ENCODE measurements at regions not wholly inside any gene's neighbourhood (a gene's known extent, or its start where the extent isn't known, plus 50 kb on each side); places are given as distances from the start of the nearest gene placed in this dataset.

DNA sequence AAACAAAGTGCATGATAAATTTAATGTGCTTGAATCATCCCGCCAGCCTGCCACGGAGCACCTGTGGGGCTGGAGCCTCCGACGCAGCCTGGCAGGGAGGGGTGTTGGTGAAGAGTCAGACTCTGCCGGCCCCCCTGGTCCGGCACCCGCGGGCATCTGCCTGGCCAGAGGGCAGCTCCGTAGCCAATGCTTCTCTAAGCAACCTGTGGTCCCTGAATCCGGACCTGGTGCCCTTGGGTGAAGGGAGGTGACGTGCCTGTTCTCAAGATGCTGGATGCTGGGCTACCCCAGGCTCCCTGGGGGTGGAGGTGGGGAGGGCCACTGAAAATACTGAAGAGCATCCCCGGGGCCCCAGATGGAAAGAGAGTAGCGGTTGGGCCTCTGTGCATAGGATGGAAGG is 158.6 kb upstream of the C14orf180 start:
- no peak for DNase-seq (ENCODE audit: low read depth)
- TF ChIP-seq, protein P1, sequence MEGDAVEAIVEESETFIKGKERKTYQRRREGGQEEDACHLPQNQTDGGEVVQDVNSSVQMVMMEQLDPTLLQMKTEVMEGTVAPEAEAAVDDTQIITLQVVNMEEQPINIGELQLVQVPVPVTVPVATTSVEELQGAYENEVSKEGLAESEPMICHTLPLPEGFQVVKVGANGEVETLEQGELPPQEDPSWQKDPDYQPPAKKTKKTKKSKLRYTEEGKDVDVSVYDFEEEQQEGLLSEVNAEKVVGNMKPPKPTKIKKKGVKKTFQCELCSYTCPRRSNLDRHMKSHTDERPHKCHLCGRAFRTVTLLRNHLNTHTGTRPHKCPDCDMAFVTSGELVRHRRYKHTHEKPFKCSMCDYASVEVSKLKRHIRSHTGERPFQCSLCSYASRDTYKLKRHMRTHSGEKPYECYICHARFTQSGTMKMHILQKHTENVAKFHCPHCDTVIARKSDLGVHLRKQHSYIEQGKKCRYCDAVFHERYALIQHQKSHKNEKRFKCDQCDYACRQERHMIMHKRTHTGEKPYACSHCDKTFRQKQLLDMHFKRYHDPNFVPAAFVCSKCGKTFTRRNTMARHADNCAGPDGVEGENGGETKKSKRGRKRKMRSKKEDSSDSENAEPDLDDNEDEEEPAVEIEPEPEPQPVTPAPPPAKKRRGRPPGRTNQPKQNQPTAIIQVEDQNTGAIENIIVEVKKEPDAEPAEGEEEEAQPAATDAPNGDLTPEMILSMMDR (IDR thresholded peaks at IDR 0.05; ENCODE audit: insufficient read depth, low read depth, low read length, missing control alignments) = no peak
- no peak overlapping the region for H3K4me3 ChIP-seq (ENCODE audit: low read length)

DNA sequence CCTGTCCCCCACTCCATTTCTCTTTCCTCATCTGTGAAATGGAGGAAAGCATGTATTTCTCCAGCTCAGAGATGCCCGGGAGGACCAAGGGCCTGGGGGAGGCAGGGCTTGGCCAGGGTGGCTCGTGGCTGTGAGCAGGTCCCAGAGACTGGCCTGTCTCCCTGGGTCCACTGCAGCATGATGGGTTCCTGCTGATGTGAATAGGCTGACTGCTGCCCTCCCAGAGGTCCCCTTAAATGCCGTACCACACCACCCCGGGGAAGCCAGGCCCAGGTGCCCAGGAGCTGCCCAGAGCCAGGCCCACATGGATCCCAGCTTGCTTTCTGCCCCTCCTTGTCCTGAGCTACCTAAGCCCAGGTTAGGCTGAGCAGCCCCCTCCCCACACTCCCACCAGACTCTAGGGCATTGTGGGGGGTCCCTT is 158.2 kb upstream of the C14orf180 start:
- DNase-seq (ENCODE audit: low read depth) = no peak
- no peak overlapping the region for H3K4me3 ChIP-seq (ENCODE audit: low read length)
- TF ChIP-seq, protein P1 (IDR thresholded peaks at IDR 0.05; ENCODE audit: insufficient read depth, low read depth, low read length, missing control alignments) = no peak

DNA sequence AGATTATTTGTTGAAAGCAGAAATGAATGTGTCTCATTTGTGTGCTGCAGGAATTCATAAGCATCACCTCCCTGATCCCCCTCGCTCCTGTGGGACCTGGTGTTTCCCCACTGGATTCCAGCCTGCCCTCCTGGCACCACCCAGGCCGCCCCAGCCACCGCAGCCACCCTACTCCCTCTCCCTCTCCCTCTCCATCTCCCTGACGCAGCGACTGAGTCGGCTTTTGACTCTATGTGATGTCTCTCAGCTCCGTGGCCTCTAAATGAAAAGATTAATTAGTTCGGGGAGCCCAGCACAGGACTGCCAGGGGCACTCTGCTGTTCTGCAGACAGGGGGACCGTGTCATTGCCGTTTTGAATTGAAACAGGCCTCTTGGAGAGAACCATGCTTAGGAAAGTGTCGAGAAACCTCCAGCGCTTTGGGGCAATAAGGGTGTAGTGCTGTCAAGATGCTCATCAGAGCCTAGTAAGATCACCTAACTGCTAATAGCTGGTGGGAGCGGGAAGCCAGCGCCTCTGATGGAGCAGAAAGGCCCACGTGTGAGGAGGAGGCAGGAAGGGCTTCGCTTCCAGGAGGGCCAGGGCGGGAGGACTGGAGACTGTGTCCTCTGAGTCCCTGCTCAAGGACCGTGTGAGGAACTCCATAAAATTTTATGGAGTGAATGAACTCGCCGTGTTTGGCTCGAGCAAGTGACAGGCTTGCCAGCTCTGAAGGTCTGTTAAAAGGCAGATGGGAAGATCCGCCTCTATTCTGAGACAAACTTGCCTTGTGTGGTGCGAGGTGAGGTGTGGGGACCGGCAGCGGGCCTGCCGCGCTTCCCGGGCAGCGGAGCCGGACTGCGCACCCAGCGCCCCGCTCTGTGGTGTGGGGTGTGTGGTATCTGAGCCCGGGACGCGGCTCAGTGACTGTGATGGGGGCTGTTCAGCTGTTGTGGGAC is 157.4 kb upstream of the C14orf180 start:
- no peak for DNase-seq (ENCODE audit: low read depth)
- H3K4me3 ChIP-seq (ENCODE audit: low read length) = no peak overlapping the region
- TF ChIP-seq, protein P1 (IDR thresholded peaks at IDR 0.05; ENCODE audit: insufficient read depth, low read depth, low read length, missing control alignments) = no peak

DNA sequence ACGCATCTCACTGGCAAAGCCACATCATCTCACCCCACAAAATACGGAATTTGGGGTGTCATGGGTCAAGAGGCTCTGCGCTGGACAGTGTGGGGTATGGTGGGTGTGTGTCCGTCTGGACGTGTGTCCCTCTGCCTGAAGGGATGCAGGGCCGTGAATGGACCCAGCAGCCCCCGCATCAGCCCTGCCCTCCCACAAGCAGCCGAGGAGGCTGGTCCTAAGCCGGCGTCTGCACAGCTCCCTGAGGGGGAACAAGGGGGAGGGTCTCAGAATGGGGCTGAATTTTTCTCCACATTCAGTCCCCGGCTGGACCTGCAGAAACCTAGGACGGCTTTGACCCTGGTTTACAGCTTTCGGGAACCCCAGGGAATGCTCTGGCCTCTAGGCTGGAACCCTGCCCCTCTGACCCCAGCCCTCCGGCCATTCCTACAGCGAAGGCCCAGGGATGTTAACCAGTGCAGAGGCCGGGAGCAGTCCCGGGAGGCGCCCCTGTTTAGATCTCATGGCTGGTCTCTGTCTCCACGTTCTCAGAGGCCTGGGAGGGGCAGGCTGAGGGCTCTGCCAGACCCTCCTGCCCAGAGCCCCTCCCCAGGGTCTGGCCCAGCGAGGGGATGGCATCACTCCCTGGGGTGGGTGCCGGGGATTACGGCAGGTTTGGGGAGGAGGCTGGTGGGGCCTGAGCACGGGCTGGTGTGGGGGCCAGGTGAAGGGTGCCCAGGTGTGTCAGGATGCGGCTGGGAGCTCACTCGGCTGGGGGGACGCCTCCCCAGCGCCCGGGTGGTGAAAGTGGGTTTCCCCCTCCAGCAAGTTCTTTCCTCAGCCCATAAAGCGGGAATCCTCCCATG is 156.5 kb upstream of the C14orf180 start:
- TF ChIP-seq, protein P1 (IDR thresholded peaks at IDR 0.05; ENCODE audit: insufficient read depth, low read depth, low read length, missing control alignments) = no peak
- DNase-seq (ENCODE audit: low read depth) = no peak
- no peak overlapping the region for H3K4me3 ChIP-seq (ENCODE audit: low read length)

DNA sequence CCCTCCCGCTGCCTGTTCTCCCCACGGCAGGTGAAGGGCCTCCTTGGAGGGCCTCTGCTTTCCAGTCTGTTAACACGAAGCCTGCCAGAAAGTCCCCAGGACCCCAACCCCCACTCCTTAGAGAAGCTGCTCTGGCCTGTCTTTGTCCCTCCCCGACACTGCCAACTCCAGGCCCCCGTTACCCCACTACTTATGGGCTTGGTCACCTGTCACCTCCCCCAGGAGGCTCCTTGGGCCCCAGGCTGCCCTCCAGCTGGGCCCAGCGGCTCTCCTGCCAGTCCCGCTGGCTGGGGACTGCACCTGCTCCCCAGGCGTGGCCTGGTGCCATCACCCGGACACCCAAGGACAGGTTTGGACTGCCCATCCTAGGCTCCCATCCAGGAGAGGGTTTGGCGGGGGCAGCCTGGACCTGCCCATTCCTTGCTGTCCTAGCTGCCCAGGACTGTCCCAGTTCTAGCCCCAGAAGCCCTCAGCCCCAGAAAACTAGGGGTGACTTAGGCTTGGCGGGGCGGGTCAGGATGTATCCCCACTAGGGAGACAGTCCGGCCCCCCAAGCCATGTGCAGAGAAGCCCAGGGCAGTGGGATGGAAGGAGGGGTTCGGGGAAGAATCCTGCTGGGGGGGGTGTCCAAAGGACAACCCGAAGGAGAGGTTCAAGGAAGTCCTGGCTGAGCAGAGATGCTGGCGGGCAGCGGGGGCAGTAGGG is 155.7 kb upstream of the C14orf180 start:
- TF ChIP-seq, protein P1 (IDR thresholded peaks at IDR 0.05; ENCODE audit: insufficient read depth, low read depth, low read length, missing control alignments) = no peak
- no peak for DNase-seq (ENCODE audit: low read depth)
- H3K4me3 ChIP-seq (ENCODE audit: low read length) = no peak overlapping the region

DNA sequence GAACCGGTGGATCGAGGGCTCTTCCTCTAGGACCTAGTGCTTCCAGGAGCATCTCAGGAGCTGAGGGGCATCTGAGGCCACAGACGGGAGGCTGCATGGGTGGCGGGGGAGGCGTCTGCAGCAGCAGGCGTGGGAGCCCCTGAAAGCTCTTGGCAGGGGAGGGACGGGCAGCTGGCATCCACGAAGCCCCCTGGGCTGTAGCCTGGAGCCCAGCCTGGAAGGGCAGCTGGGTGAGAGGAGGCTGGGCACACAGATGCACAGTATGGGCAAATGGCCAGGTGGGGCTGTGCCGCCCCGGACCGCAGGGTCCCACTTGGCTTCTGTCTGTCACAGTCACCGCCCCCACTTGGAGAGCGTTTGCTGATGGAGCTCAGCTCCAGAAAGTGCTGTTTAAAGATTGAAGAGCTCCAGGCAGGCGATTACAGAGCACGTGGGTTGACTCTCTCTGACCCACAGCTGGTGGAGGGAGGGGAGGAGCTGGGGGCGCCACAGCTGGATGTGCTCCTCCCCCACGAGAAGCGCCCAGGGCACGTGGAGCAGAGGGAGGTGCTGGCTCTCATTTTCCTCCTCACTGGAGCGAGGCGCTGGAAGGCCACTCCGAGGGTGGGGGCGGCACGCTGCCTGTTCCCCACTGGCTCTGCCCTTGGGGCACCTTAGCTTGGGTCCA is 155.0 kb upstream of the C14orf180 start:
- TF ChIP-seq, protein P1 (IDR thresholded peaks at IDR 0.05; ENCODE audit: insufficient read depth, low read depth, low read length, missing control alignments) = no peak
- H3K4me3 ChIP-seq (ENCODE audit: low read length) = no peak overlapping the region
- DNase-seq (ENCODE audit: low read depth) = no peak
